LNCaP clone FGC (cell line): ENCODE measurements at regions not wholly inside any gene's neighbourhood (a gene's known extent, or its start where the extent isn't known, plus 50 kb on each side); places are given as distances from the start of the nearest gene placed in this dataset.
"Not testable (repeated sequence)": the region's sequence is repeated elsewhere in the genome, so short reads cannot be mapped to it uniquely, and the experiment has no call there.

Experiments used
- DNase-seq: peaks from one replicate; pipeline ENCODE4 v3.0.0-alpha.2; 2011; ENCODE audit warnings: low read depth
- H3K4me3 ChIP-seq: 2 replicates; pipeline ENCODE4 v1.5.1; 2011; ENCODE audit warnings: mild to moderate bottlenecking, low read depth, low read length, control low read depth
- TF ChIP-seq, protein P1 (sequence below): IDR thresholded peaks from 2 replicates; pipeline ENCODE4 v1.5.1; 2012; ENCODE audit warnings: mild to moderate bottlenecking; ENCODE audit not compliant: control insufficient read depth, insufficient read depth; ENCODE audit errors: extremely low read depth

DNA sequence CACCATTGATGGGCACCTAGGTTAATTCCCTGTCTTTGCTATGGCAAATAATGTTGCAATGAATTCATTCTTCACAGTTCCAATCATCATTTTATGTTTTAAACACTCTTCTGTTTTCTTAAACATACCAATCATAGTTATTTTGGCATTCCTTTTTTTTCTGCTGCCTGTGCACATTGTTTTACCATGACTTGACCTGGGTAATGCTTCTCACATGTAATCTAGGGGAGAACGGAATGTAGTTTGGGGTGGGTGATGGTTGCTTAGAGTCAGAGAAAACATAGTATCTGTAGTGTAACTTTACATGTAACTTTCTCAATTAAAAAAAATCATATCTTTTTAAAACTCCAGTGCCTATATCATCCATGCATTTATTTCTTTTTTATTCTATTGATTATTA, 1945.3 kb upstream of the RAG2 start:
- DNase-seq, result no peak
- no peak overlapping the region for H3K4me3 ChIP-seq
- TF ChIP-seq, protein P1, sequence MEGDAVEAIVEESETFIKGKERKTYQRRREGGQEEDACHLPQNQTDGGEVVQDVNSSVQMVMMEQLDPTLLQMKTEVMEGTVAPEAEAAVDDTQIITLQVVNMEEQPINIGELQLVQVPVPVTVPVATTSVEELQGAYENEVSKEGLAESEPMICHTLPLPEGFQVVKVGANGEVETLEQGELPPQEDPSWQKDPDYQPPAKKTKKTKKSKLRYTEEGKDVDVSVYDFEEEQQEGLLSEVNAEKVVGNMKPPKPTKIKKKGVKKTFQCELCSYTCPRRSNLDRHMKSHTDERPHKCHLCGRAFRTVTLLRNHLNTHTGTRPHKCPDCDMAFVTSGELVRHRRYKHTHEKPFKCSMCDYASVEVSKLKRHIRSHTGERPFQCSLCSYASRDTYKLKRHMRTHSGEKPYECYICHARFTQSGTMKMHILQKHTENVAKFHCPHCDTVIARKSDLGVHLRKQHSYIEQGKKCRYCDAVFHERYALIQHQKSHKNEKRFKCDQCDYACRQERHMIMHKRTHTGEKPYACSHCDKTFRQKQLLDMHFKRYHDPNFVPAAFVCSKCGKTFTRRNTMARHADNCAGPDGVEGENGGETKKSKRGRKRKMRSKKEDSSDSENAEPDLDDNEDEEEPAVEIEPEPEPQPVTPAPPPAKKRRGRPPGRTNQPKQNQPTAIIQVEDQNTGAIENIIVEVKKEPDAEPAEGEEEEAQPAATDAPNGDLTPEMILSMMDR, result no peak

DNA sequence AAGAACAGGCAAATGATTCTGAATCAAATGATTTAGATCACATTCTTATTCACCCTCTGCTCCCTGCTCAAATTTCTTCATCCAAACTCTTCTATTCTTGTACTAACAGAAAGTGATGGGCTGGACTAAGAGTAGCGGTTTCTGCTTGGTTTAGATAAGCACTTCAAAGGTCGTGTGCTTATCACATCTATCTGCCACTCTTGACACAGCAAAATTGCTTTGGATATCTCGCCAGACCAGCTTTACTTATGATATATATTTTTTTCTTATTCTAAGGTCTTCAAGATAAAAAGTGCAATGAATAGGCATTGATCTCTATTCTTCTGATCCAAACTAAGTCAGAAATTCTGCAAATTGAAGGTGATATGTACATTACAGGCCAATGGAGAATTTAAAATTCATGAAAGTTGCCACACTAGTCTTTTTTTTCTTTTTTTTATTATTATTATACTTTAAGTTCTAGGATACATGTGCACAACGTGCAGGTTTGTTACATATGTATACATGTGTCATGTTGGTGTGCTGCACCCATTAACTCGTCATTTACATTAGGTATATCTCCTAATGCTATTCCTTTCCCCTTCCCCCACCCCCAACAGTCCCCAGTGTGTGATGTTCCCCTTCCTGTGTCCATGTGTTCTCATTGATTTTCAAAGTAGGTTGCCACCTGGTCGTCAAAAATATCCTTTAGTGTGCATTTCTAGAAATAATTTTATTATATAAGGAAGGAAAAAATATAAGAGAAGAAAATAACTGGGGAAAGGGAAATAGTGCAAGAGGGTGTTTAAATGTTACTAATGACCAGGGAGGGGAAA, 1941.0 kb upstream of the RAG2 start:
- no peak for DNase-seq
- TF ChIP-seq, protein P1, result no peak
- no peak overlapping the region for H3K4me3 ChIP-seq

DNA sequence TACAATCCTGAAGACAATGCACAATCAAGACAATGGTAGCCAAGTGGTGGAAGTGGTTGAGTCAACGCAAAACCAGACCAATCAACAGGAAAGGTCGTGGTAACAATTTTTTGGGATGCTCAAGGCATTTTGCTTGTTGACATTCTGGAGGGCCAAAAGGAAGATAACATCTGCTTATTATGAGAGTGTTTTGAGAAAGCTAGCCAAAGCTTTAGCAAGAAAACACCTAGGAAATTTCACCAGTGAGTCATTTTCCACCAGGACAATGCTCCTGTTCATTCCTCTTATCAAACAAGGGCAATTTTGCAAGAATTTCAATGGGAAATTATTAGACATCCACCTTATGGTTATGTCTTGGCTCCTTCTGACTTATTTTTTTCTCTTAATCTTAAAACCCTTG, 1932.2 kb upstream of the RAG2 start:
- no peak for DNase-seq
- no peak overlapping the region for H3K4me3 ChIP-seq
- TF ChIP-seq, protein P1, result no peak

DNA sequence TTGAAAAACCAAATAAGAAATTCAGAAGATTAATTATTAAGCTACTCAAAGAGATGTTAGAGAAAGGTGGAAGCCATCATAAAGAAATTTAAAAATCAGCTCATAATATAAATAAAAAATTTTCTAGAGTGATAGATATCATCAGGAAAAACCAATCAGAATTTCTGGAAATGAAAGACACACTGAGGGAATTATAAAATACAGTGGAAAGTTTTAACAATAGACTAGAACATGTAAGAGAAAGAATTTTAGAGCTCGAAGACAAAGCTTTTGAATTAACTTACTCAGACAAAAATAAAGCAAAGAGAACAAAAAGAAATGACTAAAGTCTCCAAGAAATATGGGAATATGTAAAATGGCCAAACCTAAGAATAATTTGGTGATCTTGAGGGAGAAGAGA, 1926.9 kb upstream of the RAG2 start:
- DNase-seq, result no peak
- no peak overlapping the region for H3K4me3 ChIP-seq
- TF ChIP-seq, protein P1, result no peak

DNA sequence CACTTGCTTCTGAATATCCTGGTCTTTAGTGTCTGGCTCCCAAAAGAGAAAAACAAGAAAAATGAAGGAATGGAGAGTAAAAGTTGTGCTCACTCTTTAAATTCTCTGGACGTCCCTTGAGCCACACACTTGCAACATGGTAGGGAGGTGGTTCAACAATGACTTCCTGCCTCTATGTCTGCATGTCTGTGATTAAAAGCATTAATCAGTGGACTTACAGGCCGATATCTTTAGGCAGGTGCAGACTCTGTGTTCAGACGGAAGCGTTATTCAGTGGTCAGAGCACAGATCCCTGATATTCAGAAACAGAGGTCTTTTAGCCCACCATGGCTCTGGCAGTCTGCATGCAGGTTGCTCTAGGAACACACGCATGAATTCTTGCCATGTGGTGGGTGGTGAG, 1920.0 kb upstream of the RAG2 start:
- DNase-seq, result no peak
- no peak overlapping the region for H3K4me3 ChIP-seq
- TF ChIP-seq, protein P1, result no peak

DNA sequence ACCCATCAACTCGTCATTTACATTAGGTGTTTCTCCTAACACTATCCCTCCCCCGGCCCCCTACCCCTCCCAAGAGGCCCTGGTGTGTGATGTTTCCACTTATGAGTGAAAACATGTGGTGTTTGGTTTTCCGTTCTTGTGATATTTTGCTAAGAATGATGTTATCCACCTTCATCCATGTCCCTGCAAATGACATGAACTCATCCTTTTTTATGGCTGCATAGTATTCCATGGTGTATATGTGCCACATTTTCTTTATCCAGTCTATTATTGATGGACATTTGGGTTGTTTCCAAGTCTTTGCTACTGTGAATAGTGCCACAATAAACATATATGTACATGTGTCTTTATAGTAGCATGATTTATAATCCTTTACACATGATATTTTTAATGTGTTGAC, 1914.8 kb upstream of the RAG2 start:
- DNase-seq, H3K4me3 ChIP-seq: not testable (repeated sequence)

DNA sequence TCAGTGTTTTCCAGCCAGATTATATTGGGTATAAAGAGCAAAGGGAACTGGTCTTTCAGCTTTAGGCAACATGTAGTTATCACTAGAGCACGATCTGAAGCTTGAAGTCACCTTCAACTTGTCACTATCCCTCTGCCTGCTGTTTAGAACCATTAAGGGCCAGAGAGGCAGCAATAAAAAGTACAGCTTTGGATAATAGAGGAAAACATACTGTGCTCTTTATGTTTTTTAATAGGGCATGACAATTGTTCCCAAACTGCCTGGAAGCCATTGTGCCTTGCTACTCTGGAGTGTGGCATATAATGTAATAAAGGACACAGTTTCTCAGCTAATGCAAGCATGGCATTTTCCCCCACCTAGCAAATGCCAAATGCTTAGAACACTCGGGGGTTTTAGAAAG, 1912.0 kb upstream of the RAG2 start:
- TF ChIP-seq, protein P1, result no peak
- peak; percentile 45 for DNase-seq
- H3K4me3 ChIP-seq, result no peak overlapping the region

DNA sequence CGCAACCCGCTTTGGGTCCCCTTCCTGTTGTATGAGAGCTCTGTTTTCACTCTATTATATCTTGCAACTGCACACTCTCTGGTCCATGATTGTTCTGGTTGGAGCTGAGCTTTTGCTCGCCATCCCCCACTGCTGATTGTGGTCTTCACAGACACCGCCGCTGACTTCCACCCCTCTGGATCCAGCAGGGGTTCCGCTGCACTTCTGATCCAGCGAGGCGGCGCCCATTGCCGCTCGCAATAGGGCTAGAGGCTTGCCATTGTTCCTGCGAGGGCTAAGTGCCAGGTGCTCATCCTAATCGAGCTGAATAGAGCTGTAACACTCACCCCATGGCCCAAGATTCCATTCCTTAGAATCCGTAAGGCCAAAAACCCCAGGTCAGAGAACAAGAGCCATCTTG, 1905.8 kb upstream of the RAG2 start:
- H3K4me3 ChIP-seq, result no peak overlapping the region
- no peak for DNase-seq
- TF ChIP-seq, protein P1, result no peak
